GM20431 (cell line): ENCODE measurements at regions not wholly inside any gene's neighbourhood (a gene's known extent, or its start where the extent isn't known, plus 50 kb on each side); places are given as distances from the start of the nearest gene placed in this dataset.
"Not testable (repeated sequence)": the region's sequence is repeated elsewhere in the genome, so short reads cannot be mapped to it uniquely, and the experiment has no call there.

ENCODE experiments used
- in situ Hi-C: fragments of 300-500 bp; cut with MseI, MboI; formaldehyde crosslinking; loops from one replicate; pipeline ENCODE4 v1.15.0; 2020; ENCODE audit warnings: low sequenced_read_pairs; ENCODE audit not compliant: unreplicated experiment

DNA sequence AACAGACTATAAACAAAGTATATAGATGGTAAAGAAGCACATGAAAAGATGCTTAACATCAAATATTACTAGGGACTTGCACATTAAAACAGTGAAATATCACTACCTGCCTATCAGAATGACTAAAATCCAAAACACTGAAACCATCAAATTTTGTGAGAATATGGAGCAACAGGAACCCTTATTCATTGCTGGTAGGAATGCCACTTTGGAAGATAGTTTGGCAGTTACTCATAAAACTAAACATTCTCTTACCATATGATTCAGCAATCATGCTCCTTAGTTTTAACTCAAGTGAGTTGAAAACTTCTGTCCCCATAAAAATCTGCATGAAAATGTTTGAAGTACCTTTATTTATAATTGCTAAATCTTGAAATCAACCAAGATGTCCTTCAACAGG is 297.6 kb downstream of the DAD1 start:
- in situ Hi-C loops = no loop called here

- in situ Hi-C loops = no loop called here
Measured at GRCh38 chr14:22289570-22289969, 299.5 kb downstream of the DAD1 start.

- in situ Hi-C loops = no loop called here
Measured at GRCh38 chr14:22285991-22286390, 303.0 kb downstream of the DAD1 start.

DNA sequence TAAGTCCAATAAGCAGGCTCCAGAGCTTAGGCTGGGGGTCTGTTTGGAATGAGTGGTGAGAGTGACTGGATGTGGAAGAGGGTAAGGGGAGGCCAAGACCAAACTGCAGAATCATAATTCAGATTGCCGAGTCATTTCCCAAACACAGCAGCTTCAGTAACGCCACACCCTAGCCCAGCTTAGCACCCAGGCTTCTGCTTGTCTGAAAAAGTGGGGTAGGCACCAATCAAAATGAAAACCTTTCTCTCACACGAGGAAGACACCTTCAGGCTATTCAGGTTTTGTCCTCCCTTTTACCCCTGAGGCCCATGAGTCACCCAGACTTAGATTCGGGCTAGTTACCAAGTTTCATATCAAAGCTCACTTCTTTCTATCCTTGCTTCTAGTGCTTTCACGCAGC is 306.1 kb downstream of the DAD1 start:
- in situ Hi-C loops = no loop called here

- in situ Hi-C loops = no loop called here
Measured at GRCh38 chr14:22282417-22282816, 306.6 kb downstream of the DAD1 start.

- in situ Hi-C loops = not testable (repeated sequence)
Measured at GRCh38 chr14:22281447-22281874, 307.6 kb downstream of the DAD1 start.

GRCh38 chr14:22280497-22281316 is 308.3 kb downstream of the DAD1 start:
- in situ Hi-C loops = no loop called here

GRCh38 chr14:22276913-22277816 is 311.9 kb downstream of the DAD1 start:
- in situ Hi-C loops = no loop called here

DNA sequence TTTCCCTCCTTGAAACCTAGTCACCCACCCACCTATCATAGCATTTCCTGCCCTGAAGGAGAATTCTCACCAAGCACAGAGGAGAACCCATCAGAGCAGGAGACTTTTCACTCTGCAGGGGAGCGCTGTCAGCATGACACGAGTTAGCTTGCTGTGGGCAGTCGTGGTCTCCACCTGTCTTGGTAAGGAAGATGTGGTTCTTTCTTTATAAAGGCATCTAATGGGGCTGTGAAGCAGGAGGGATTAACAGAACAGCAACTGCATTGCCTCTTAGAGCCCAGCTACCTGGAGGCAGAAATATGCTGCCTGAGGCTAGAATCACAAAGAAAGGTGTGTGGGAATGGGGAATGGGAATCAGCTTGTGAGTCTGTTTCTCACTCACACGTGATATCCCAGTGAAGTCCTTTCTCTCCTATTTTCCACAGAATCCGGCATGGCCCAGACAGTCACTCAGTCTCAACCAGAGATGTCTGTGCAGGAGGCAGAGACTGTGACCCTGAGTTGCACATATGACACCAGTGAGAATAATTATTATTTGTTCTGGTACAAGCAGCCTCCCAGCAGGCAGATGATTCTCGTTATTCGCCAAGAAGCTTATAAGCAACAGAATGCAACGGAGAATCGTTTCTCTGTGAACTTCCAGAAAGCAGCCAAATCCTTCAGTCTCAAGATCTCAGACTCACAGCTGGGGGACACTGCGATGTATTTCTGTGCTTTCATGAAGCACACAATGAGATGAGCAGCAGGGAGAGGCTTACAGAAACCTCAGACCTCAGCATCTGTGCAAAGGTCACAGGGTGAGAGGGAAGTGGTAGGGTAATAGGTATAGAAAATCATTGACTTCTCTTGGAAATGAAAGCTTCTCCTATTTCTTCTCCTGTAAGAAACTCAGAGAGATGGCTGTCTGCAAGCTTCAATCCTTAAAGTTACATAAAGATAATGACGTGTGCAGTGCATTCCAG is 316.9 kb downstream of the DAD1 start:
- in situ Hi-C loops = no loop called here

- in situ Hi-C loops = no loop called here
Measured at GRCh38 chr14:22268875-22269274, 320.1 kb downstream of the DAD1 start.

- in situ Hi-C loops = no loop called here
Measured at GRCh38 chr14:22266683-22267082, 322.3 kb downstream of the DAD1 start.

GRCh38 chr14:22266142-22266442 is 322.9 kb downstream of the DAD1 start:
- in situ Hi-C loops = no loop called here

GRCh38 chr14:22265319-22266141 is 323.5 kb downstream of the DAD1 start:
- in situ Hi-C loops = no loop called here

- in situ Hi-C loops = no loop called here
Measured at GRCh38 chr14:22264759-22265158, 324.3 kb downstream of the DAD1 start.

DNA sequence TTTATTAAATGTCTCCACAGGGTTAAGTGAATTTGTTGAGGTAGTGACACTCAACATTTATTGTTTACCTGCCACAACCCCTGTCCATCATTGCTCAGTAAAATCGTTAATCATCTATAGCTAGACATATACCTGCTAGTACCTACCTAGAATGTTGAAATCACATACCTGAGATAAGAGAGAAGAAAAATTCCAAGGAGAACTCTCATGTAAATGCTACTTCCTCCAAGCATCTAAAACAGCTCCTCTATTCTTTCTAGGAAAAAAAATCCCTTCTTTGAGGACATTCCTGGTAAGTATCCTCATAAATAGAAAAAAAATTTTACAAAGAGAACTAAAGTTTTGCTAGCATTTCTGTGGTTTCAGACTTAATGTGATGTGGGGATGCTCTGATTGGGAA is 325.1 kb downstream of the DAD1 start:
- in situ Hi-C loops = no loop called here

GRCh38 chr14:22262881-22263280 is 326.1 kb downstream of the DAD1 start:
- in situ Hi-C loops = no loop called here

GRCh38 chr14:22255017-22255950 is 333.7 kb downstream of the DAD1 start:
- in situ Hi-C loops = no loop called here

DNA sequence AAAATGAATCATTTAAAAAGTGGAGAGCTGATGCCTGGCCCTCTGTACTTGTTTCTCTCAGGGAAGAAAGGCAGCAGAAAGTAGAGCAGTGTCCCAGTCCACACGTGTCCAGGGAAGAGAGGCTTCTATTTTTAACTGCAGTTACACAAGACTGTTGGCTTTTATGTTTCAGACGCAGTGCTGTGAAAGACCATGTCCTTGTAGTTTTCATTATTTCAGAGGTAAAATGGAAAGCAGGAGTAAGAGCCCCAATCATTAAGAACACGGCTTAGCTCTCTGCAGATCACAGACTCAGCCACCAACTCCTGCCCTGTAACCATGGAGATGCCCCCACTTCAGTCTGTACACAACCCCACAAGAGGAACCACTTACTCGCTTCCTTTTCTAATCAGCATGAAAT is 336.3 kb downstream of the DAD1 start:
- in situ Hi-C loops = no loop called here
